SU-DHL-6 (cell line): ENCODE measurements at regions not wholly inside any gene's neighbourhood (a gene's known extent, or its start where the extent isn't known, plus 50 kb on each side); places are given as distances from the start of the nearest gene placed in this dataset.

Experiments
- CTCF ChIP-seq: fragments of 200-600 bp; sonication (generic); IDR thresholded peaks from one replicate; pipeline ENCODE4 v1.5.1; 2017; ENCODE audit warnings: antibody characterized with exemption, mild to moderate bottlenecking, low read length, moderate library complexity; ENCODE audit not compliant: insufficient read depth, poor library complexity, severe bottlenecking
- EZH2phosphoT487 ChIP-seq: fragments of 200-600 bp; sonication (generic), shearing (Covaris generic); conservative IDR thresholded peaks from 2 replicates; pipeline ENCODE4 v1.6.1; 2018; ENCODE audit warnings: mild to moderate bottlenecking, antibody characterized with exemption, low read length, moderate library complexity, mixed read lengths

DNA sequence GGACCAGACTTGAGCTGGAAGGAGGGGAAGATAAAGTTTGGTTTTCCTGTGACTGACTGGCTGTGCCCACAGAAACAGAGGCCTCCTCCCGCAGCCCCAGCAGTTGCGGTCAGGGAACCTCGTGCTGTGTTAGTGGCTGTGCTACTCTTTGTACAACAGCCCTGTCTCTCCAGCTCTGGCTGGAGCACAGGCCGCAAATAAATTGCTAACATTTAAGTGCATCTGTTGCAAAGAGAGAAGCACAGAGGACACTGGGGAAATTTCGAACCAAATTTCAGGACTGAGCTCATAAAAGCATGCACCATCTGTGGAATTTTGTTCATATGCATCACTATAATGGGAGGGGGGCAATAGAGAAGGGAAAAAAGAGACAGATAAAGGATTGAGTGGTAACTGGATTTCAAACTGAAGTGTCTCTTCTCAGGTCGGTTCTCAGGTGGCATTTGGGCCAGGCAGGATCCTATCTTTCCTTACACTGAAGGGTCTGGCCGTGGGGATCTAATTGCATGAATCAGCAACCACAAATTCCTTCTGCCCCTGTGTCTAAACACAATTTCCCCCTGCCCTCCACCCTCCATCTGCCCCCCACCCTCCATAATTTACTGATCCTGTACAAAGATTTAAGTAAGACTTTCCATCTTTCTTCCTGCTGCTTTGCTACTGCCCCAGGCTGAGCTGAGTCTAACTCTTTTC lies 88.9 kb upstream of the ATXN1 start:
- TF ChIP-seq EZH2phosphoT487 = no peak
- no peak for TF ChIP-seq CTCF
